GM19372 (cell line): ENCODE measurements at regions not wholly inside any gene's neighbourhood (a gene's known extent, or its start where the extent isn't known, plus 50 kb on each side); places are given as distances from the start of the nearest gene placed in this dataset.

Source experiments
- ATAC-seq: cut with Tn5 transposase; IDR thresholded peaks from one replicate; pipeline ENCODE4 v1.9.1; 2021; ENCODE audit warnings: mild to moderate bottlenecking, low read depth, moderate library complexity; ENCODE audit not compliant: unreplicated experiment

- no peak for ATAC-seq
These were observed 314.9 kb upstream of the SMIM31 start for GRCh38 chr4:164439037-164439436.

GRCh38 chr4:164440199-164440598 lies 313.7 kb upstream of the SMIM31 start:
- ATAC-seq = no peak

GRCh38 chr4:164441109-164441508 lies 312.8 kb upstream of the SMIM31 start:
- no peak for ATAC-seq

GRCh38 chr4:164442180-164442579 lies 311.8 kb upstream of the SMIM31 start:
- no peak for ATAC-seq

GRCh38 chr4:164446516-164446915 lies 307.4 kb upstream of the SMIM31 start:
- no peak for ATAC-seq

- ATAC-seq = no peak
These were observed 292.0 kb upstream of the SMIM31 start for GRCh38 chr4:164461901-164462300.

GRCh38 chr4:164462471-164462870 lies 291.5 kb upstream of the SMIM31 start:
- no peak for ATAC-seq

GRCh38 chr4:164464313-164464712 lies 289.6 kb upstream of the SMIM31 start:
- no peak for ATAC-seq

GRCh38 chr4:164467493-164467892 lies 286.4 kb upstream of the SMIM31 start:
- no peak for ATAC-seq

- no peak for ATAC-seq
These were observed 272.4 kb upstream of the SMIM31 start for GRCh38 chr4:164481306-164482091.

GRCh38 chr4:164482092-164482404 lies 271.9 kb upstream of the SMIM31 start:
- no peak for ATAC-seq

- ATAC-seq = no peak
These were observed 271.2 kb upstream of the SMIM31 start for GRCh38 chr4:164482758-164483157.

- no peak for ATAC-seq
These were observed 270.2 kb upstream of the SMIM31 start for GRCh38 chr4:164483711-164484110.

GRCh38 chr4:164484551-164484950 lies 269.4 kb upstream of the SMIM31 start:
- ATAC-seq = no peak

GRCh38 chr4:164485136-164485535 lies 268.8 kb upstream of the SMIM31 start:
- no peak for ATAC-seq

- no peak for ATAC-seq
These were observed 265.8 kb upstream of the SMIM31 start for GRCh38 chr4:164488114-164488513.

GRCh38 chr4:164501074-164501473 lies 252.9 kb upstream of the SMIM31 start:
- no peak for ATAC-seq

GRCh38 chr4:164503874-164504273 lies 250.1 kb upstream of the SMIM31 start:
- ATAC-seq = no peak

GRCh38 chr4:164508097-164508496 lies 245.8 kb upstream of the SMIM31 start:
- no peak for ATAC-seq

- no peak for ATAC-seq
These were observed 245.2 kb upstream of the SMIM31 start for GRCh38 chr4:164508771-164509170.

- ATAC-seq = no peak
These were observed 244.0 kb upstream of the SMIM31 start for GRCh38 chr4:164509951-164510350.

GRCh38 chr4:164512124-164512523 lies 241.8 kb upstream of the SMIM31 start:
- ATAC-seq = no peak

- ATAC-seq = no peak
These were observed 239.2 kb upstream of the SMIM31 start for GRCh38 chr4:164514765-164515164.
